CD4-positive, alpha-beta T cell (primary cell): ENCODE measurements at regions not wholly inside any gene's neighbourhood (a gene's known extent, or its start where the extent isn't known, plus 50 kb on each side); places are given as distances from the start of the nearest gene placed in this dataset.
"Not testable (repeated sequence)": the region's sequence is repeated elsewhere in the genome, so short reads cannot be mapped to it uniquely, and the experiment has no call there.

ENCODE experiments used
- ATAC-seq: fragments of 200-7000 bp; cut with Tn5 transposase; one replicate; pipeline ENCODE4 v1.10.0; 2022; ENCODE audit warnings: mild to moderate bottlenecking; ENCODE audit not compliant: poor library complexity
- CTCF ChIA-PET: fragments of 350-600 bp; sonication (Branson Sonifier 250); formaldehyde crosslinking; loops from one replicate; lab custom pipeline; 2021; ENCODE audit warnings: antibody characterized with exemption, inconsistent platforms; lab: Charles Lee
- POLR2A ChIA-PET: fragments of 350-600 bp; sonication (Branson Sonifier 250); formaldehyde crosslinking; loops from one replicate; lab custom pipeline; 2021; ENCODE audit warnings: antibody characterized with exemption, inconsistent platforms; lab: Charles Lee
- DNase-seq, 14 experiments: peaks; one replicate each; pipeline ENCODE4 v3.0.0-alpha.2; 2013 to 2020; ENCODE audit warnings: mixed read lengths in 2 of 14
- H3K27ac ChIP-seq, 2 donors: one replicate each; pipeline versions ENCODE4 v1.5.1 to v1.7.0; 2013; ENCODE audit warnings: low read length in 2 of 2, low read depth in 1 of 2, mild to moderate bottlenecking in 1 of 2
- H3K27me3 ChIP-seq, 2 experiments: 1 replicate in 1 of 2; 2 replicates in 1 of 2; pipeline versions ENCODE4 v1.6.1 to v1.7.0; 2013; ENCODE audit warnings: low read length in 2 of 2, control low read depth in 1 of 2, mild to moderate bottlenecking in 1 of 2, moderate library complexity in 1 of 2; ENCODE audit not compliant: insufficient read depth in 2 of 2, control insufficient read depth in 1 of 2
- H3K36me3 ChIP-seq: one replicate; pipeline ENCODE4 v1.6.1; 2013; ENCODE audit warnings: low read length, control low read depth; ENCODE audit not compliant: insufficient read depth
- H3K4me1 ChIP-seq: one replicate; pipeline ENCODE4 v1.6.1; 2013; ENCODE audit warnings: low read length, control low read depth; ENCODE audit not compliant: insufficient read depth
- H3K4me3 ChIP-seq: one replicate; pipeline ENCODE4 v1.5.1; 2013; ENCODE audit warnings: mild to moderate bottlenecking, low read length, moderate library complexity
- H3K9me3 ChIP-seq, 2 experiments: 1 replicate in 1 of 2; 2 replicates in 1 of 2; pipeline versions ENCODE4 v1.6.1 to v1.7.0; 2013; ENCODE audit warnings: low read length in 2 of 2, mild to moderate bottlenecking in 2 of 2, control low read depth in 1 of 2, moderate library complexity in 1 of 2; ENCODE audit not compliant: control insufficient read depth in 1 of 2, insufficient read depth in 1 of 2
- H3K27ac Mint-ChIP-seq: one replicate; pipeline ENCODE4 v1.8.0; 2020; ENCODE audit warnings: mixed read lengths
- H3K27me3 Mint-ChIP-seq: one replicate; pipeline ENCODE4 v1.8.0; 2021; ENCODE audit warnings: mixed read lengths
- H3K36me3 Mint-ChIP-seq: one replicate; pipeline ENCODE4 v1.8.0; 2021; ENCODE audit warnings: low read depth, mixed read lengths
- H3K4me1 Mint-ChIP-seq: one replicate; pipeline ENCODE4 v1.8.0; 2021; ENCODE audit warnings: low read depth, mixed read lengths
- H3K4me3 Mint-ChIP-seq: one replicate; pipeline ENCODE4 v1.8.0; 2020; ENCODE audit warnings: mild to moderate bottlenecking, mixed read lengths
- H3K9me3 Mint-ChIP-seq: one replicate; pipeline ENCODE4 v1.8.0; 2020; ENCODE audit warnings: mixed read lengths
- intact Hi-C, 2 experiments: fragments of 100-400 bp; cut with DNase I in 1 of 2; cut with micrococcal nuclease in 1 of 2; formaldehyde crosslinking; loops; one replicate each; pipeline versions ENCODE4 v1.15.1 to v1.9.0; 2023 to 2025; cut with DNase I, micrococcal nuclease
- TF ChIP-seq, protein P1 (sequence below): fragments of 200-600 bp; IDR thresholded peaks from one replicate; pipeline ENCODE4 v1.8.0; 2022; ENCODE audit warnings: antibody characterized with exemption, mild to moderate bottlenecking

DNA sequence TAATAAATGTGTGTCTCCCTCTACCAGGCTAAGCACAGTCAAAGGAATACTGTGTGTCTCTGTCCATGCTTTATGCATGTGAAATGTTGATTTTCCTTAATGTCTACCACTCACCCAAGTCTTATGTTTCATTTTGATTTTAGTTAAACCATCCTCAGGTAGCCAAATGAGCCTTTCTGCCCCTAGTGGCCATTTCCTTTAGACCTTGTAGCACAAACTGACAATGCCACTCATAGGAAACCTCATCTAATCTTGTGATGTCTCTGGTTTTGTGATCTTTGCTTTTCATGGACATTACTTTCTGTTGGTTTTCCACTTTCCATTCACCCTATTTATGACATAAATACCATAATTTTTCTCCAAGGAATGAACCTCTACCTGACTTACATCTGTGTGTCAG, 820.8 kb downstream of the MAT2B start:
- CTCF ChIA-PET, result no interaction called here
- ATAC-seq (no peak), DNase-seq (no peak)
- Mint-ChIP-seq H3K36me3 (no peaks in the 10 kb centered on the region), H3K27me3 (no peaks in the 10 kb centered on the region), H3K4me3 (no peak overlapping the region), H3K27ac (no peak overlapping the region), H3K9me3 (peaks cover 3% of the 10 kb centered on the region), H3K4me1 (no peaks in the 10 kb centered on the region)
- Histone ChIP-seq H3K4me1 (no peaks in the 10 kb centered on the region), H3K27me3 (no peaks in the 10 kb centered on the region), H3K36me3 (no peaks in the 10 kb centered on the region), H3K27ac (no peak overlapping the region), H3K4me3 (no peak overlapping the region), H3K9me3 (peaks cover 0 to 3% of the 10 kb centered on the region in 2 experiments)
- intact Hi-C loops, result no loop called here
- POLR2A ChIA-PET, result no interaction called here
- TF ChIP-seq, protein P1, sequence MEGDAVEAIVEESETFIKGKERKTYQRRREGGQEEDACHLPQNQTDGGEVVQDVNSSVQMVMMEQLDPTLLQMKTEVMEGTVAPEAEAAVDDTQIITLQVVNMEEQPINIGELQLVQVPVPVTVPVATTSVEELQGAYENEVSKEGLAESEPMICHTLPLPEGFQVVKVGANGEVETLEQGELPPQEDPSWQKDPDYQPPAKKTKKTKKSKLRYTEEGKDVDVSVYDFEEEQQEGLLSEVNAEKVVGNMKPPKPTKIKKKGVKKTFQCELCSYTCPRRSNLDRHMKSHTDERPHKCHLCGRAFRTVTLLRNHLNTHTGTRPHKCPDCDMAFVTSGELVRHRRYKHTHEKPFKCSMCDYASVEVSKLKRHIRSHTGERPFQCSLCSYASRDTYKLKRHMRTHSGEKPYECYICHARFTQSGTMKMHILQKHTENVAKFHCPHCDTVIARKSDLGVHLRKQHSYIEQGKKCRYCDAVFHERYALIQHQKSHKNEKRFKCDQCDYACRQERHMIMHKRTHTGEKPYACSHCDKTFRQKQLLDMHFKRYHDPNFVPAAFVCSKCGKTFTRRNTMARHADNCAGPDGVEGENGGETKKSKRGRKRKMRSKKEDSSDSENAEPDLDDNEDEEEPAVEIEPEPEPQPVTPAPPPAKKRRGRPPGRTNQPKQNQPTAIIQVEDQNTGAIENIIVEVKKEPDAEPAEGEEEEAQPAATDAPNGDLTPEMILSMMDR, result no peak

DNA sequence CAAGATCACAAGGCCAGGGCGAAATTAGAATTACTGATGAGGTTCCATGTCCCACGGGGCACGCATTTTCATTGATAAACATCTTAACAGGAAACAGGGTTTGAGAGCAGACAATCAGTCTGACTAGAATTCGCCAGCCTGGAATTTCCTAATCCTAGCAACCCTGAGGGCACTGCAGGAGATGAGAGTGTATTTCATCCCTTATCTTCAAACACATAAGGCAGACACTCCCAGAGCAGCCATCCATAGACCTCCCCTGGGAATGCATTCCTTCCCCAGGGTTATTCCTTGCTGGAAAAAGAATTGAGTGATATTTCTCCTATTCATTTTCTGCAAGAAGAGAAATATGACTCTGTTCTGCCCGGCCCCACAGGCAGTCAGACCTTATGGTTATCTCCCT, 821.7 kb downstream of the MAT2B start:
- POLR2A ChIA-PET, H3K4me1 ChIP-seq, H3K27me3 ChIP-seq, H3K27me3 Mint-ChIP-seq, ATAC-seq, H3K4me1 Mint-ChIP-seq, H3K9me3 ChIP-seq, H3K27ac ChIP-seq, CTCF ChIA-PET, H3K27ac Mint-ChIP-seq, H3K36me3 Mint-ChIP-seq, DNase-seq, H3K9me3 Mint-ChIP-seq, H3K36me3 ChIP-seq, H3K4me3 ChIP-seq, H3K4me3 Mint-ChIP-seq, intact Hi-C loops: not testable (repeated sequence)

DNA sequence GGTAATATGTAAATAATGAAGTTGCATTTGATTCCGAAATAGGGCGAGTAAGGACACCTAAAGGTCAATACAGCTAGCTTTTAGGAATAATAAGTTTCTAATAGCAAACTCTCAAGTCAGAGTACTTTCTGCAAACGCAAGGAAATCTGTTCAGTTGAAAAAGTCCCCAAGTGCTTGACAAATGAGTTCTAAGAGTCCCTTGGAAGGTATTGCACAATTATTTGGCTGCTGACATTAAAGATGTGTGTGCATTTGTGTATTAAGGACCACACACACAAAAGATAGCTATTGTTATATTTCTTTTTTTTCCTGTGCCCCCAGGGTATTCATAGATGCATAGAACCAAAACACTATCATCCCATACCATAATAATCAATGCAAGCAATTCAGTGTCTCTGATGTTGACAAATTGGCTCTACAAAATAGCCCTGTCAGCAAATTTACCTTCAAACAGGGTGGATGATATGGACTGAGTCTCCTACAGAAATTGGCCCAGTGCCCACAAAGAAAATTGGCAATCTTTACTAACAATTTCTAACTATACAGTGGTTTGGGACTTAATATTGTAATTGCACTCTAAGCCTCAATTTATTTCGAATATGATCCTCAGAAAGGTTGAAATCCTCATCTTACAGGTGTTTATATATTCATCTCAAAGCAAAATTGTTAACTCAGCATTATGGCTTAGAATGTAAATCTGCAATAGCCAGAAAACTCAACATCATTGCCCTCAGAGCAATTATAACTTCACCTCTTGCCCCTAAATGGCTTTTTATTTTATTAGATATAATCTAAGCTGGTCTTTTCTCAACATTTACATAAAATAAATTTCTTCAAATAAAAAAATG, 827.2 kb downstream of the MAT2B start:
- H3K9me3 Mint-ChIP-seq, result peaks cover 2% of the 10 kb centered on the region
- no peak overlapping the region for H3K4me3 ChIP-seq
- ATAC-seq, result no peak
- ChIA-PET CTCF (no interaction called here), POLR2A (no interaction called here)
- DNase-seq, result no peak
- TF ChIP-seq, protein P1, result no peak
- H3K4me3 Mint-ChIP-seq, result no peak overlapping the region
- intact Hi-C loops, result no loop called here
- H3K27ac Mint-ChIP-seq, result no peak overlapping the region
- H3K27me3 ChIP-seq, result no peaks in the 10 kb centered on the region
- H3K27ac ChIP-seq, result no peak overlapping the region
- no peaks in the 10 kb centered on the region for H3K36me3 ChIP-seq
- no peaks in the 10 kb centered on the region for H3K4me1 ChIP-seq
- no peaks in the 10 kb centered on the region for H3K27me3 Mint-ChIP-seq
- no peaks in the 10 kb centered on the region for H3K9me3 ChIP-seq
- H3K4me1 Mint-ChIP-seq, result no peaks in the 10 kb centered on the region
- no peaks in the 10 kb centered on the region for H3K36me3 Mint-ChIP-seq

DNA sequence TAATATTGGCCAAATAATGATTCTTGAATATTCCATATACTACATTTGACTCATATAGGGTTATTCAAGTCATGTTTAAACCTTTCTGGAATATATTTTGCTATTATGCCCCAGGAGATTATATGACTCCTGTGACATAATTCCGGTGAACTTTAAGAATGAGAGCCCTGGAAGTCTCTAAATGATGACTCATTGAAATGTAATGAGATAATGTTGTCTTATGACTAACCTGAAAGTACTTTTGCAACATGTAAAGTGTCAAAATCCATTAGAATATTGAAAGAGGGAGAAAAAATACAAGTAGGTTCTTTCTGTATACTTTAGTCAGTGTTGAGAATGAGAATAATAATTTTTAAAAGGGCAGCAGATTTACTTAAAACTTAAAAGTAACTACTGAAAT, 830.4 kb downstream of the MAT2B start:
- Histone ChIP-seq H3K36me3 (no peaks in the 10 kb centered on the region), H3K4me3 (no peak overlapping the region), H3K9me3 (no peaks in the 10 kb centered on the region), H3K27ac (no peak overlapping the region), H3K27me3 (no peaks in the 10 kb centered on the region), H3K4me1 (no peaks in the 10 kb centered on the region)
- TF ChIP-seq, protein P1, result no peak
- Mint-ChIP-seq H3K4me3 (no peak overlapping the region), H3K27me3 (no peaks in the 10 kb centered on the region), H3K9me3 (peaks cover 2% of the 10 kb centered on the region), H3K27ac (no peak overlapping the region), H3K36me3 (no peaks in the 10 kb centered on the region), H3K4me1 (no peaks in the 10 kb centered on the region)
- intact Hi-C loops, result no loop called here
- ATAC-seq (no peak), DNase-seq (no peak)
- ChIA-PET CTCF (no interaction called here), POLR2A (no interaction called here)
